Calu3 (cell line): ENCODE measurements at regions not wholly inside any gene's neighbourhood (a gene's known extent, or its start where the extent isn't known, plus 50 kb on each side); places are given as distances from the start of the nearest gene placed in this dataset.

ENCODE experiments used
- BruUV-seq: library from RNA; stranded (reverse); fragments of 400-500 nt; replicated peaks from 2 replicates; lab custom pipeline; 2021; lab: Mats Ljungman, UMichigan
- CTCF ChIA-PET: fragments of 300-600 bp; sonication (Branson Sonifier 250); formaldehyde crosslinking; loops from one replicate; lab custom pipeline; 2022; ENCODE audit warnings: antibody characterized with exemption; lab: Charles Lee
- DNase-seq: peaks from one replicate; pipeline ENCODE4 v3.0.0; 2022
- H3K27ac Mint-ChIP-seq: one replicate; pipeline ENCODE4 v1.8.0; 2022; ENCODE audit warnings: mixed read lengths; ENCODE audit not compliant: unreplicated experiment
- H3K27me3 Mint-ChIP-seq: one replicate; pipeline ENCODE4 v1.8.0; 2022; ENCODE audit warnings: mixed read lengths; ENCODE audit not compliant: unreplicated experiment
- H3K36me3 Mint-ChIP-seq: one replicate; pipeline ENCODE4 v1.8.0; 2022; ENCODE audit warnings: mild to moderate bottlenecking, moderate library complexity, mixed read lengths; ENCODE audit not compliant: insufficient read depth, unreplicated experiment
- H3K4me1 Mint-ChIP-seq: one replicate; pipeline ENCODE4 v1.8.0; 2022; ENCODE audit warnings: mild to moderate bottlenecking, low read depth, mixed read lengths; ENCODE audit not compliant: unreplicated experiment
- H3K4me3 Mint-ChIP-seq: one replicate; pipeline ENCODE4 v1.8.0; 2022; ENCODE audit warnings: mild to moderate bottlenecking, low read depth, moderate library complexity, mixed read lengths; ENCODE audit not compliant: unreplicated experiment
- H3K9me3 Mint-ChIP-seq: one replicate; pipeline ENCODE4 v1.8.0; 2022; ENCODE audit warnings: low read depth, mixed read lengths; ENCODE audit not compliant: unreplicated experiment
- CTCF ChIP-seq: fragments of 200-600 bp; IDR thresholded peaks from one replicate; pipeline ENCODE4 v1.8.0; 2022; ENCODE audit warnings: antibody characterized with exemption; ENCODE audit not compliant: unreplicated experiment
- intact Hi-C: fragments of 100-400 bp; cut with micrococcal nuclease; formaldehyde crosslinking; loops from one replicate; pipeline ENCODE4 v1.10.0; 2022; ENCODE audit not compliant: unreplicated experiment

- no peak overlapping the region for H3K27ac Mint-ChIP-seq
- H3K4me1 Mint-ChIP-seq: no peaks in the 10 kb centered on the region
- H3K4me3 Mint-ChIP-seq: no peak overlapping the region
- H3K9me3 Mint-ChIP-seq: no peaks in the 10 kb centered on the region
- no peak for DNase-seq
- no TSS peak for BruUV-seq
- no peak for TF ChIP-seq CTCF
- intact Hi-C loops: no loop called here
- CTCF ChIA-PET: no interaction called here
- H3K27me3 Mint-ChIP-seq: no peaks in the 10 kb centered on the region
- no peaks in the 10 kb centered on the region for H3K36me3 Mint-ChIP-seq
These were observed 459.7 kb upstream of the TRAM1L1 start for GRCh38 chr4:117545039-117545438.

DNA sequence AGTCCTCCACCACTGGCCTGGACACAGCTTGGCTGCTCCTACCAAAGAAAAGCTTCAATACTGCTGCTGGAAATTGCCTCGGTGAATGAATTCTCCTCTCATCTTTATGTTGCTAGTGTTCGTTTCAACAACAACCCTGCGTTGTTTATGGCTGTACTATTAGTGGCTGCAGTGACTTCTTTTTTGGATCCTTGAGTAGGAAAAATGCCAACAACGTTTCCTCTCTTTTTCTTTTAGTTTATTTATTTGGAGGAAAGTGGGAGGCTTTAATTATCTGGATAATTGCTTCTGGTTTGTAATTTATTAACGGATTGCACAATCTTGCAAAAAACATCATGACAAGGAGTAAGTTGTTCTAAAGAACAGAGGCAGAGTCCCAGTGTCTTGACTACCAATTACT lies 464.1 kb upstream of the TRAM1L1 start:
- intact Hi-C loops: no loop called here

GRCh38 chr4:117550085-117550484 lies 464.7 kb upstream of the TRAM1L1 start:
- BruUV-seq: no TSS peak
- no peak for DNase-seq
- Mint-ChIP-seq H3K4me3 (no peak overlapping the region), H3K36me3 (no peaks in the 10 kb centered on the region), H3K27me3 (no peaks in the 10 kb centered on the region), H3K27ac (no peak overlapping the region), H3K4me1 (no peaks in the 10 kb centered on the region), H3K9me3 (no peaks in the 10 kb centered on the region)
- intact Hi-C loops: loop anchor here (10.0 kb wide), 1 partner anchor 225 kb away; no protein-coding TSS in a partner anchor
- CTCF ChIA-PET: interaction anchor here (0.7 kb wide), 1 partner anchor 416 kb away, joined by 3 read pairs; no protein-coding TSS in a partner anchor
- no peak for TF ChIP-seq CTCF

More for the DNA sequence above, 464.1 kb upstream of the TRAM1L1 start:
- no peak for TF ChIP-seq CTCF
- no peak overlapping the region for H3K27ac Mint-ChIP-seq
- DNase-seq: no peak
- CTCF ChIA-PET: no interaction called here
- H3K9me3 Mint-ChIP-seq: no peaks in the 10 kb centered on the region
- H3K4me1 Mint-ChIP-seq: no peaks in the 10 kb centered on the region
- H3K27me3 Mint-ChIP-seq: no peaks in the 10 kb centered on the region
- no TSS peak for BruUV-seq
- H3K4me3 Mint-ChIP-seq: no peak overlapping the region
- H3K36me3 Mint-ChIP-seq: no peaks in the 10 kb centered on the region

DNA sequence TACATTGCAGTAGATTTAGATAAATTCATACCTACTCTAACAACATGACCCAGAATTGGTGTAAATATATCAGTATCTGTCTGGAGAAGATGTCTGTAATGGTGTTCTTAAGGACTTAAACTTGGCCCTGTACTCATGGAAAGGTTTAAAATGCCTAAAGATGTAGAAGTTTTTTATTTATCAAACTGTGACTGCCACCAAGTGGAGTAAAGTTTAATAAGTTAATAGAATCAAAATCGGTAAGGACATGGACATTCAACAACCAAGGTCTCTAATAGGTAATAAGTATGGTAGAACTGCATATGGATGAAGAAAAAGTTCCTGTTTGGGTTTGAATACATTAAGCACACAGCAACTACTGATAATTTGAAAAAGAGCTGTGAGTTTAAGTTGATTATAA lies 474.0 kb upstream of the NDST3 start:
- CTCF ChIA-PET: no interaction called here
- no peak for TF ChIP-seq CTCF
- BruUV-seq: no TSS peak
- Mint-ChIP-seq H3K4me1 (no peaks in the 10 kb centered on the region), H3K36me3 (no peaks in the 10 kb centered on the region), H3K9me3 (no peaks in the 10 kb centered on the region), H3K27me3 (no peaks in the 10 kb centered on the region), H3K4me3 (no peak overlapping the region), H3K27ac (no peak overlapping the region)
- intact Hi-C loops: loop anchor here (1.0 to 10.0 kb wide), 4 partner anchors 426 to 1506 kb away; partner anchors contain the start of gene NDST3
- no peak for DNase-seq
